ENCODE measurements at regions not wholly inside any gene's neighbourhood (a gene's known extent, or its start where the extent isn't known, plus 50 kb on each side); places are given as distances from the start of the nearest gene placed in this dataset.

GRCh38 chrX:67290489-67291220 is 253.2 kb upstream of the AR start:
- TF ChIP-seq POLR2AphosphoS5 (IDR thresholded peaks at IDR 0.05), result no peak
- no peak for TF ChIP-seq POLR2A (IDR thresholded peaks at IDR 0.05)
